Pons (tissue), 1 donor: ENCODE measurements at regions not wholly inside any gene's neighbourhood (a gene's known extent, or its start where the extent isn't known, plus 50 kb on each side); places are given as distances from the start of the nearest gene placed in this dataset.
A peak's percentile ranks its signal among the peaks of the same experiment; 100 is the strongest.
"Not testable (repeated sequence)": the region's sequence is repeated elsewhere in the genome, so short reads cannot be mapped to it uniquely, and the experiment has no call there.

ENCODE experiments used
- DNase-seq: peaks from one replicate; pipeline ENCODE4 v3.0.0-alpha.2; 2016; ENCODE audit warnings: low spot score

- no peak for DNase-seq
Measured at GRCh38 chr11:38721586-38722315, 2123.7 kb upstream of the RAG2 start.

DNA sequence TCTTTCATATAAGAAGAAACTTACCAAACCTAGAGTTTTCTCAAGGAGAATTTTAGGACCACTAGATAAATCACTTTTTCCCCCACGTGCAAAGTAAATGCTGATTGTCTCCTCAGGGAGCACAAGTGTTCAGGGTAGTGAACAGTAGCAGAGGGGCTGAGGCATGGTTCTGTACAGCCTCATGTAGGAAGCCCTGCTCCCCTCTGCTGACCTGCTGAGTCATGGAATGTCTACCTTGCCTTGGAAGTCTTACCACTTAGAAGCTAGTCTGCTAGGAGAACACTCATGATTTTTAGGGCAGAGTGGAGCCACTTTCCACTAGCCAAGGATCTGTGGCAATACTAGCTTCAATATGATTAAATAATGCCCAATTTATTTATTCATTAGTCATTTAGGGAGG lies 2120.6 kb upstream of the RAG2 start:
- no peak for DNase-seq

DNA sequence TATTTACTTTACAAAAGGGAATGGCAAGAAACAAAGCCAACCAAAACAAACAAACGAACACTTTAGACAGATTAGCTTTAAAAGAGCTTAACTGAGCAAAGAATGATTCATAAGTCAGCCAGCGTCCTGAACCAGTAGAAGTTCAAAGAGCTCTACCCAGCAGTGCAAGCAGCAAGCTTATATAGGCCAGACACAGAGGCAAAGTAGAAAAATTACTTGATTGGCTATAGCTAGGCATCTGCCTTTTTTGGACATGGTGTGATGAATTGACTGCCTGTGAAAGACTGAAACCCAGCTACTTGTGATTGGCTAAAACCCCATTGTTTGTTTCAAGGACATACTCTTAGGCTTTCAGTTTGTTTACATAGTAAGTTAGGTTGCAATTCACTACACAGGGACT lies 2120.0 kb upstream of the RAG2 start:
- no peak for DNase-seq

DNA sequence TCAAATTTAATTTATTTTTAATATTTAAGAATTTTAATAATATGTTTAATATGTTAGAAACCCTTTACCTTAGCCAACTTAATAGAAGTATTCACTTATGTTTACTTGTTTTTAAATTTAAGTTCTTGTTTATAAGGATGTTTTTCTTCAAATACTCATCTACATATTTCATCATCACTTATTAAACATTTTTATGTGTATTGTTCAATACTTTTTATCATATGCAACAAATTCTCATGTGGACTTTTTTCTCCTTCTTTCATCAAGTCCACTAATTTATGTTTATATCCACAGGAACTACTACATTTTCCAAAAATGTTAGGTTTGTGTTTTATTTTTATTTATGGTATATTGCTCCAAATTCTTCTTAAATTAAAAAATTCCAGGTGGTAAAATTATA lies 2113.1 kb upstream of the RAG2 start:
- no peak for DNase-seq

- no peak for DNase-seq
Measured at GRCh38 chr11:38710262-38710661, 2112.2 kb upstream of the RAG2 start.

- DNase-seq, result no peak
Measured at GRCh38 chr11:38700111-38700510, 2102.1 kb upstream of the RAG2 start.

- no peak for DNase-seq
Measured at GRCh38 chr11:38693306-38693705, 2095.3 kb upstream of the RAG2 start.

DNA sequence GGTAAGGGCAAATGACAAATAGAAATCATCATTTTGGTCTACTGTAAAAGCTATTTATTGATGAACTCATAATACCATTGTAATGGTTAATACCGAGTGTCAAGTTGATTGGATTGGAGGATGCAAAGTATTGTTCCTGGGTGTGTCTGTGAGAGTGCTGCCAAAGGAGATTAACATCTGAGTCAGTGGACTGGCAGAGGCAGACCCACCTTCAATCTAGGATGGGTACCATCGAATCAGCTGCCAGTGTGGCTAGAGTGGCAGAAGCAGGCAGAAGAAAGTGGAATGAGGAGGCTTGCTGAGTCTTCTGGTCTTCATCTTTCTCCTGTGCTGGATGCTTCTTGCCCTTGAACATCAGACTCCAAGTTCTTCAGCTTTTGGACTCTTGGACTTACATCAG lies 2092.2 kb upstream of the RAG2 start:
- not testable (repeated sequence) for DNase-seq

GRCh38 chr11:38687008-38687407 lies 2089.0 kb upstream of the RAG2 start:
- DNase-seq, result no peak

DNA sequence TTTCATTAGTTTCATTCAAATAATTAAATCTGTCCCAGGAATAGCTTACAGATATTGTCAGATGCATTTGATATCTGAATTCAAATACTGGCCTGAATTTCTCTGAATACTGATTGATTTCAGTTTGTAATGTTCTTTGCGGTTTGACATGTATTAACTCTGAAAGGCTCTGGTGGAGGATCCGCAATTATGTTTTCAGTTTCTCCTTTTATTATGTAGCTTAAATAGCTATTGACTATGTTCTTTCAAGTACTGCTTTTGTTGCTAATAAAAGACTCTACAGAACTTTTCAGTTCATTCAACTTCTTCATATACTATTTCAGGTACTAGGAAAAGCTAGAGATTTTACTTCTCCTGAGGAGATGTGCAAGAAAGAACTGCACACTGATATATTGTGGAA lies 2085.4 kb upstream of the RAG2 start:
- DNase-seq, result no peak

- DNase-seq, result no peak
Measured at GRCh38 chr11:38680746-38681145, 2082.7 kb upstream of the RAG2 start.

- DNase-seq, result no peak
Measured at GRCh38 chr11:38680166-38680565, 2082.1 kb upstream of the RAG2 start.

DNA sequence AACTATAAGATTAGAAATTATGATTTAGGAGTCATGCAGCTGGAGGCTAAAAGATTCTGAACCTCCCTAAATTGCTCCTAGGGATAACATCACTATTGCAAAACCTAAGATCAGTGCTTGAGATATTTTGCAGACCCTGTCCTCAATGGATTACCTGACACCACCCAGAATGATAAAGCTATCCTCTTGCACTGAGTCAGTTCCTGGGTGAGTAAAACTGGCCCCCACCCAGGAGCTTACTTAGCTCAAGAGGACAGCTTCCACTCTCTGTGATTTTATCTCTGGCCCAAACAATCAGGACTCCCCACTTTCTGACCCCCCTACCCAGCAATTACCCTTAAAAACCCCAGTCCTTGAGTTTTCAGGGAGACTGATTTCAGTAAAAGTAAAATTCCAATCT lies 2074.4 kb upstream of the RAG2 start:
- DNase-seq, result no peak

DNA sequence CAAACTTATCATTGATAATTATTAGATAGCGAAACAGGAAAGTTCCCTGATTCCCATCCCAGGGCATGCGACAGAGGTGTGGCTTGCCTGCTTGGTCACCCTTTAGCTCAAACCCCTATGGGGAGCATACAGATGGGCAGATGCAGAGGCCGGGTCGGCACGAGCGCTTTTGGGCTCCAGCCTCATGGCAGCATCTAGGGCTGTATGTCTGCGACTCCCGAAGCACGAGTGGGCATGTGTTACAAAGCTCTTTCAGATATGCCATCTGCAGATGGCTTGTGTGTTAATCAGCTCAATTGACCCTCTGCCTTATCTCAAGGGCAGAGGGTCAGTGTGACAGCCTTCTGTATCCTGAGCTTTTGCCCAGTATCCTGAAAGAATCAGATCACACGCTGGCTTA lies 2069.3 kb upstream of the RAG2 start:
- no peak for DNase-seq

DNA sequence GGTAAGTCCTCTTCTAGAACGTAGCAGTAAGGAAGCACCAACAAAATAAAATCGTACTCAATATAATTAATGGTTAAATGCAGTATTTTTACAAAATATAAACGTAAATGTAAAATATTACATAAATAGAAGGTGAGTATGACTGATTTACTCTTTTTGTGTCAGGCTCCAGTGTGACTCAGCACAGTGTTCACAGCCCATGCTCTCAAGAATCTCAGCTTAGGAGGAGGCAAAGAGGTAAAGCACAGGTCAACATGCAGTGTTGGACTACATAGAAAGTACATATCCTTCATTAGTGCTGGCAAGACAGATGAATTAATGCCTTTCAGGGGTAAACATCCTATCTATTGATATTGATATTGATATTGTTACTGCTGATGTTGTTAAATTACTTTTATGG lies 2050.6 kb upstream of the RAG2 start:
- DNase-seq, result no peak

- no peak for DNase-seq
Measured at GRCh38 chr11:38646382-38646781, 2048.3 kb upstream of the RAG2 start.

DNA sequence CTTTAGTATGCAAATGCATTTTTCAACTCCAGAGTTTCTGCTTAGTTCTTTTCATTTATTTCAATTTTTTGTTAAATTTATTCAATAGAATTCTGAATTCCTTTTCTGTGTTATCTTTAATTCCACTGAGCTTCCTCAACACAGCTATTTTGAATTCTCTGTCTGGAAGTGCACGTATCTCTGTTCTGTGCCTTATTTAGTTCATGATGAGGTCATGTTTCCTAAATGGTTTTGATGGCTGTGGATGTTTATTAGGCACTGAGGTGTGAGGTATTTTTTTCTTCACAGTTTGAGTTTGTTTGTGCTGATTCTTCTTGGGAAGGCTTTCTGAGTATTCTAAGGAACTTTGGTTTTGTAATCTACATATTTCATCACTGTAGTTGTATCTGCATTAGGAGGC lies 2042.8 kb upstream of the RAG2 start:
- DNase-seq, result no peak

DNA sequence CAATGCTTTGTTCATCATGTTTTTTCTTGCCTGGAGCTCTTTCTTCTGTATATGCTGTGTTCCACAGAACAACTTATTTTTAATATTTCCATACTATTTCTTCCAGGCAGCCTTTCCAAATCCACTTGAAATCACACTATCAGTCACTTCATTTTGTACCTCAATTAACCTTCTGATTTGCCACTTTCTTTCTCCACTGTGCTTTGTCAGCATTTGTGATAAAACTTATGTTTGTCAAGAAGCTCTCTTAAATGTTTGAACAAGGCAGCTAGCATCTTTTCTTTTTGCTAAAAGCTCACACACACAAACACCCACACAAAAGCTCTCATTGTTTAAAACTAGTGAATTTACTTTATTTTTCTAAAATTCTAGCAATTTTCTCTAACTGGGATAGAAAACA lies 2014.7 kb upstream of the RAG2 start:
- DNase-seq, result no peak

GRCh38 chr11:38601371-38601770 lies 2003.3 kb upstream of the RAG2 start:
- not testable (repeated sequence) for DNase-seq

DNA sequence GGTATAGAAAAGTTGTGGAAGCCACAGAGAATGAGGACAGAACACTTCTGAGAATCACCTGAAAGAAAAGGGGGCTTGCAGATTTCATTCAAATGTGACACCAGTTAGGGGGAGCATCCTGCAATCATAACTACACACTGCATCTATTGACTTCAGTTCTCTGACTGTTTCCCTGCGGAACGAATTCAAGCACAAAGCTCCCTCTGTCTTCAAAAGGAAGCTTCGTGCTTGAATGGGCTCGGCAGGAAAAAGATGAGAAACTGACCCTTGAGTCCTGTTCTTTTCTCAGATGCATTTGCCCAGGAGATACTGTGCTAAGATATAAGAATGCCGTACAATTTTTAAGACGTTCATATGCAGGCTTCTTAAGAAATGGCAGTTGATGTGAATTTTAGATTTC lies 2000.4 kb upstream of the RAG2 start:
- peak; percentile 53 for DNase-seq

GRCh38 chr11:38595359-38596016 lies 1997.5 kb upstream of the RAG2 start:
- not testable (repeated sequence) for DNase-seq

DNA sequence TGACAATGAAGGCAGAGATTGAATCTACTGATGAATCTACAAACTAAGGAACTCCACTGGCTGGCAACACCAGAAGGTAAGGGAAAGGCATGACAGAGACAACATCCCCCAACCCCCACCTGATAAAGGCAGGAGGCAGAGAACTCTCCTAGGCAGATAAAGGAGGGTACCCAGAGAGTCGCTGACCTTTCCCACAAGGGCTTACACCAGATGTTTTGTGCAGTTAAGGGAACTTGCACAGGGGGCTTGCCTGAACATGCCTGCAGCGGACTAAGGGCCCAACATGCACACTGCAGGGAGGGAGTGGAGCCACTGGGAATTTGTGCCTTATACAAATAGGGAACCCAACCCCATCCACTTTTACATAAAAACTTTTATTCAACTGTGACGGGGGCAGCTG lies 1996.9 kb upstream of the RAG2 start:
- no peak for DNase-seq

DNA sequence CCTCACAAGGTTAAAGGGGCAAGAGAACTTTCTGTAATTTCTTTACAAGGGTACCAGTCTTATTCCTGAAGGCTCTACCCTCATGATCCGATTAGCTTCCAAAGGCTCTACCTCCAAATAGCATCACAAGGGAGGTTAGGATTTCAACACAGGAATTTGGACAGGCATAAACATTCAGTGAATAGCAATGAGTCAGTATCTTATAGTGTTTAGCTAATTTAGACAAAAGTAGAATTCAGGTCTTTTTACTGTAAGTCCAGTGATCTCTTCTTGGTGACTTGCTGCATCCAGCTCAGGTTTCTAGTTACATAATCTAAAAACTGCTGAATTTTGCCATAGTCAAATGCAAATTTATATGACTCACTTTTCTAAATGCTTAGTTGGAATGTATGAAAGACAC lies 1995.6 kb upstream of the RAG2 start:
- no peak for DNase-seq

GRCh38 chr11:38582756-38583155 lies 1984.7 kb upstream of the RAG2 start:
- DNase-seq, result no peak
